Stimulated activated CD8-positive, alpha-beta memory T cell treated with anti-CD3 and anti-CD28 coated beads, Interleukin-15, amount 100 ng/mL, for 48 hours (primary cell): ENCODE measurements at regions not wholly inside any gene's neighbourhood (a gene's known extent, or its start where the extent isn't known, plus 50 kb on each side); places are given as distances from the start of the nearest gene placed in this dataset.

Experiments
- DNase-seq, 2 donors: peaks; one replicate each; pipeline ENCODE4 v3.0.0-alpha.2; 2020; ENCODE audit warnings: low read depth in 2 of 2

- no peak for DNase-seq
Observed at GRCh38 chr2:196390243-196391148, 219.1 kb upstream of the STK17B start.

DNA sequence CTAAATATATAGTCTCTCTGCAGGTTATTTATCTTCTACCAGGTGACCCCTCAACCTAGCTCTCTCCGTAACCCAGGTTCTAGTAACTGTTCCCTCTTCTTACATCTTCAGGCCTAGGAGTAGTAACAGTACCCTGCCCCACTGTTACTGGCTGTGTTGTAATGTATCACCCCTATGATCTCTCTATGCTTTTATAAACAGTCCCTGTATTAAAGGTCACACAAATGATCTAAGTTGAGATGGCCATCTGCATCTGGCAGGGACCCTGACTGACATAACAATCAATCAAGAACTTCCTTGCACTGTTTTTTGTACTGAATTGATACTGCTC lies 219.7 kb upstream of the STK17B start:
- no peak for DNase-seq

GRCh38 chr2:196399096-196399495 lies 227.7 kb upstream of the STK17B start:
- DNase-seq = no peak

DNA sequence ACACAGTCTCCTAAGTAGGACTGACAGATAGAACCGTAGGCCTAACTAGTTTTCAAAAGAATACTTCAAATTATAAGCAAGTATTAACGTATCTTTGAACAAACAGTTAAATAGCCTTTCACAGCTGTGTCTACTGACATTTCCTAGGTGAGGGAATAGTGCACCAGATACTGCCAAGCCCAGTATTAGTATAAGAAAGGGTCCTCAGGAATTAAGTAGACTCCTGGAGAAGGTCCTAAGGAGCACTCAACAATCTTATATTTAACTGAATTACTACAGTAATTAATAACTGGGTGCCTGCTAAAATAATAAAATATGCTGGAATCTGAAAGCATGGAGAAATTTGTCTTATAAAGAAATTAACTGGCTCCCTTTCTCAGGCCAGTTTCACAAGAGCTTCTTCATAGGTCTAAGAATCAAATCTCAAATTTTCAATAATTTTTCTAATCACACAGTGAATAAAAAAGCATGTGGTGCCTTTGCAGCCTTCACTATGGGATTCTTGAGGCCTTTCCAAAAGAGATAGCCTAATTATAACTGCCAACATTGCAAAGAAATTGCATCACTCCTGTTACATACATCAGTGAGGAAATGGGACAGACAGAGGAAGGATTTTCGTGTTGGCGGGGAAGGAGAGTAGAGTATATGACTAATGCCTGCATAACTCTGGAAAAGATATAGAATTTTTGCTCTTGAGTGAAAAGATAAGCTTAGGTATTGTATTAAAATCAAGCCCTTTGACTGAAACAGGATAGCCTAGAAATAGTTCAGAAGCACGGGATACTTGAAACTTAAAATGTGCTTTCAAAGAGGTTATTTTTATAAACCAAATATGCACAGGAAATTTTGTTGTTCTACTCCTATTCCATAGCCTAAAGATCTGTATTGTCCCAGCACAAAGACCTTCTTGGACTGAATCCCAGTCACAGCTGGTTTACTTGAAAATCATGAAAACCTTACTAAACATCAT lies 228.6 kb upstream of the STK17B start:
- DNase-seq = no peak

GRCh38 chr2:196403471-196403870 lies 232.1 kb upstream of the STK17B start:
- DNase-seq = no peak

- DNase-seq = no peak
Observed at GRCh38 chr2:196404276-196404675, 232.9 kb upstream of the STK17B start.

GRCh38 chr2:196407675-196408264 lies 231.7 kb upstream of the CCDC150 start:
- DNase-seq = no peak

GRCh38 chr2:196409376-196409775 lies 230.1 kb upstream of the CCDC150 start:
- no peak for DNase-seq

DNA sequence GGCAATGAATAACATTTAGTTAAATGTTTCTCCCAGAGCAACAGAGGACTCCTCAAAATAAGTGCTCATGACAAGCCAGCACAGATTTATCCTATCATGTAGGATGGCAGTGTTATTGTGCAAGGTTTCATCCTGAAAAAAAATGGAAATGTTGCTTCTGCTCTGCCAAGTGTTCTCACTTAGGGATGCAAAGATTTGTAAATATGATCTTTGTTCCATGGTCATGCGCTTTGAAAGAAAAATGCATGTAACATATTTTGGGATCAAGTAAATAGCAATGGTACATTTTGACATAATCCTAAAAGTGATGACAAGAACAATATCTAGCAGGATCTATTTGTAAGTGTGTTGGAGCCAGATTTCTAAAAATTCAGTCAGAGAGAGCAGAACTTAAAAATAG lies 229.5 kb upstream of the CCDC150 start:
- DNase-seq = no peak

DNA sequence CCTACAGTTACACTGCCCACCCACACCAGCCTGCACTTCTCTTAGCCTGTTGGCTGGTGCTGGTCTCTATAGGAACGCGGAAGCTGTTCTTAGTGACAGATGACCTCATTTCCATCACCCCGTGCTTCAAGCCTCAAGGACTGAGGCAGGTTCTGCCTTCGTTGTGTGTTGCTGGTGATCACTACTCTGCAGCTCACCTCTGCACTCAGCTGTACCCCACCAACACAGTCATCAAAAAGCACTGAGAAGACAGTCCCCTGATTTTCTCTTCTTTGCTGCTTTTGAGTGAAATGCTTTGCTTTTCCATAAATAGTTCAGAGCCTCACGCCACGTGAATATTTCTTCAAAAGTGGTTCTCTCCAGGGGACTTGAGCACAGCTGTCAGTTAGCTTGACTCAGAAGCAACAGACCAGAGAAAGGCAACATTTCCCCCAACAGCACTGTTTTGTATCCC lies 225.7 kb upstream of the CCDC150 start:
- DNase-seq = no peak

DNA sequence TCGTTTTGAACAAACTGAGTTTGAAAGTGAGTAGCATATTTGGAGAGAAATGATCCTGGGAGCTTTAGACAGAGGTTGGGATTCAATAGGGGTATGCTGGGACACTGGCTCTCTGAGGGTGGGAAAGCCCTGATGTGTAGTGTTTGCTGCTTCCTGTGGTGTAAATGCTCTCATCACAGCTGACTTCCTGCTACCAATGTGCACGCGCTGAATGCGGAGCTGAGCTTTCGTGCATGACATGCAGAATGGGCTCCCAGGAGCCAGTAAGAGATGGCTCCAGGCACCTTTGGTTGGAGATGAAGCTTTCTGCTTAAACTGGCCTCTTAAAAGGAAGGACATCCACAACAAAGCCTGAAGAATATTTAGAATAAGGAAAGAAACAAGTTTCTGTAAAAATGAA lies 224.1 kb upstream of the CCDC150 start:
- DNase-seq = no peak

DNA sequence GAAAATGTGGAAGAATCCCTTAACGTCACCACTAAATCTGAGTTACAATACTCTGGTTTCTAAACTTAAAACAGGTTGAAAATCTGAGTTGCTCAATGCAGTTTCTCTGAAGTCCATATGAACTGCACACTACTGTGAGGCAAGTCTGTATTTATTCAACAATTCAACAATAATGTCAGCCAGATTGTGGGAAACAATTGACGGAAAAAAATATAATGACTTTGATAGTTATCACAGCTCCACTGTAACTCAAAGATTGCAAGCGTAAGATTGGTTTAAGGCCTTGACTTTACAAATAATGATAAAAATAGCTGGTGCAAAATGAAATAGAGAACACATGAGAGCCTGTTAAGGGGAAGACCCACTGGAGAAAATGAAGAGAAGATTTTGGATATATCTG lies 219.4 kb upstream of the CCDC150 start:
- DNase-seq = no peak

DNA sequence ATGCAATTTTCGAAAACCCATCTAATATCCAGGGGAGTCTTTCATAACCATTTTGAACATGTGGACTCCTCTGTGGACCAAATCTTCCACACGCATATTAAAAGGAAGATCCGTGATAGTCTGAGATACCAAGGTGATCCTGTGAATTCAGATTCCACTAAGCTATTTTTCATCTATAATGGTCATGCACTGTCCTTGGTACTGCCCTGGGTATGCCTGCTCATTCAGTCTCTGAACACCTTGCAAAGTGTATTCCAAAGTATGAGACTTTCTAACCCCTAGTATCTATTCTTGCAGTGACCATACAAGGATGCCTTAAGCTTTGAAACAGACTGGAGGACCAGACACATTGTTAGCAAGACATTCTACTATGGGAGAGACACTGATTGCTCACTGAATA lies 217.6 kb upstream of the CCDC150 start:
- no peak for DNase-seq

GRCh38 chr2:196422361-196422760 lies 217.2 kb upstream of the CCDC150 start:
- no peak for DNase-seq

- DNase-seq = no peak
Observed at GRCh38 chr2:196426122-196426521, 213.4 kb upstream of the CCDC150 start.

DNA sequence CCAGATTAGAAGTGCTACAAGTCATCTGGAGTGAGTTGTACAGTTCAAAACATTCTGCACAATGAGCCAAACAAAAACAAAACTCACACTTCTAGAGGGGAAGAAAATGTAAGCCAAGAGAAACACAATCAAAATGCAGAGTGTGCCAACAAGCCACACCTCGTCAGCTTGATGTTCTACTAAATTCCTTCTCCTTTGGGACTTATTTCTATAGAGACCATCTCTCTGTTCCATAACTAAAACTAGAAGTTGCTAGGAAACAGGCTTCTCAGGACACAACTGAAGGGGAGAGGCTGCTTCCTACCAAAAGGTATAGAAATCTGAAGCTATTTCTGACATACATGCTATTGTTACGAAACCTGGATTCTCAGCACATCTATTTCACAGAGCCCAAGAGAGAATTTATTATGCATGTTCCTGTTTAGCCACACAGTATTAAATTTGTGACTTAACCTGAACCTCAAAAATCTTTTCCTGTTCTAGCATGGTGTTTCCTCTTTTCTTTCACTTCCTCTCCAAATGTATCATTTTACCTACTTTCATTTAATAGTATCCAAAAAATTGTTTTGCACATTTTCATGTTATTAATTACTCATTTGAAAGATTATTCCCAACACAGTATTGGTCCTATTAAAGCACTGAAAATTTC lies 211.4 kb upstream of the CCDC150 start:
- DNase-seq = no peak

- no peak for DNase-seq
Observed at GRCh38 chr2:196431076-196431475, 208.4 kb upstream of the CCDC150 start.

DNA sequence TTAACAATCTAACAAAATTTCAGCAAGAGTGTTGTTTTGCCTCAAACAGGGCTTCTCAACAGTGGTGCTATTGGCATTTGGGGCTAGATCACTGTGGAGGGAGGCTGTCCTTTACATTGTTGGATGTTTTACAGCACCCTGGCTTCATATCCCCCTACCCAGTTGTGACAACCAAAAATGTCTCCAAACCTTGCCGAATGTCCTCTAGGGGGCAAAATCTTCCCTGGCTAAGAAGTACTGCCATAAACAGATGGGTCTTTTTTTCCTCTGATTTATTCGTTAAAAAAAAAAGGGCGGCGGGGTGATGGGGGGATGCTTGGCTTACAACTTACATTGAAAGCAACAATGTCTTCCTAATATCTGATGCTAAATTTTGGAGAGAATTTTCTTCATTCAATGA lies 207.6 kb upstream of the CCDC150 start:
- no peak for DNase-seq

GRCh38 chr2:196433116-196433515 lies 206.4 kb upstream of the CCDC150 start:
- no peak for DNase-seq

- DNase-seq = no peak
Observed at GRCh38 chr2:196434217-196434616, 205.3 kb upstream of the CCDC150 start.

DNA sequence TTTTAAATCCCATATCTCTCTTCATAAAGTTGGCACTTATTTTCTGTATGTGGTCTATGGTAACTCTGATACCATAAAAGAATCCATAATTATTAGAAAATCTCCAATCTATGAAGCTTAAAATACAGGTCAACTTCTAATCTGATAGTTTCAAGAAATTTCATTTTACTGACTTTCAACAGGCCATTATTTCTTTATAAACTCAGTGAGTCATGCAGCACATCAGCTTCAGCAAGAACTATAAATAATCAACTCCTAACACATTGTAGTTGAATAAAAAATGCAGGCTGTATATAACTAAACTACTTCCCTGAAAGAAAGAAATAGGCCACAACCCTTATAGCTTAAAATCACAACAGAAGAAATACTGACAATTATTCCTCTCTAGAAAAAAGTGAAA lies 204.3 kb upstream of the CCDC150 start:
- DNase-seq = no peak

GRCh38 chr2:196437626-196438025 lies 201.9 kb upstream of the CCDC150 start:
- DNase-seq = no peak
